ENCODE measurements at regions not wholly inside any gene's neighbourhood (a gene's known extent, or its start where the extent isn't known, plus 50 kb on each side); places are given as distances from the start of the nearest gene placed in this dataset.
"Not testable (repeated sequence)": the region's sequence is repeated elsewhere in the genome, so short reads cannot be mapped to it uniquely, and the experiment has no call there.

GRCh38 chr13:18322821-18323220 lies 858.8 kb downstream of the TUBA3C start:
- DNase-seq (ENCODE audit: low read depth in 2 of 2): not testable (repeated sequence)

DNA sequence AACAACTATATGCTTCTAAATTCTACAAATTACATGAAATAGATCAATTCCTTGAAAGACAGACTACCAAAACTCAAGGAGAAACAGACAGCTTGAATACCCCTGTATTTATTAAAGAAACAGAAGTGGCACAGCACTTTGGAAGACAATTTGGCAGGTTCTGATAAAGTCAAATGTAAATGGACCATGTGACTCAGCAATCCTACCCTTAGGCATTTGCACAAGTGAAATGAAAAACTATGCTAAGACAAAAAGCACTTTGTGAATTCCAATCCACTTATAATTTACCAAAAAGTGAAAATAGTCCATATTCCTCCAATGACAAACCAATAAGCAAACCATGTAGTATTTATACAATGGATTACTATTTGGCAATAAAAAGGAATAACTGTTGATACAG lies 862.0 kb downstream of the TUBA3C start:
- not testable (repeated sequence) for DNase-seq (ENCODE audit: low read depth in 2 of 2)

DNA sequence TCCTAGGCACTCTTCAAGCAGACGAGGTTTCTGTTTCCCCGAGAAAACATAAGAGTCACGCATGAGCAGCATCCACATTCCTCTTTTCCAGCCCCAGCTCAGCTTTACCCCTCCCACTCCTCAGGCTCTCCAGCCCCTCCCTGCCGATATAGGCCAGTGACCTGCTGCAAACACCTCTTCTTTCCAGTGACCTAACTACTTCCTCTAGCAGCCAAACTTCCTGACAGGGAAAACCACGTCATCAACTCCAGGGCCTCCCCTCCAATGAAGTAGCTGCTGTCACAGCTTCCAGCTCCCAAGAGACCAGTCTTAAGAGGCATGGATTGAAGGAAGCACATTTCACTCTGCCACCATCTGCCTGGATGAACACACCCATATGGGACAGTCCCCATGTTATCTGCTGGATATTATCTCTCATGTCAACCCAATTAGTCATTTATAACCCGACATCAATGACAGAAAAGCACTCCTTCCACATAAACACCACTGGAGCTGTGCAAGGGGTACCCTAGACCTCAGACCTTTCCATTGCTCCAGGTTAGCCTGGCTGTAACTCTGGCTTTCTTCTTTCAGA lies 878.3 kb downstream of the TUBA3C start:
- DNase-seq (ENCODE audit: low read depth in 2 of 2): not testable (repeated sequence)

DNA sequence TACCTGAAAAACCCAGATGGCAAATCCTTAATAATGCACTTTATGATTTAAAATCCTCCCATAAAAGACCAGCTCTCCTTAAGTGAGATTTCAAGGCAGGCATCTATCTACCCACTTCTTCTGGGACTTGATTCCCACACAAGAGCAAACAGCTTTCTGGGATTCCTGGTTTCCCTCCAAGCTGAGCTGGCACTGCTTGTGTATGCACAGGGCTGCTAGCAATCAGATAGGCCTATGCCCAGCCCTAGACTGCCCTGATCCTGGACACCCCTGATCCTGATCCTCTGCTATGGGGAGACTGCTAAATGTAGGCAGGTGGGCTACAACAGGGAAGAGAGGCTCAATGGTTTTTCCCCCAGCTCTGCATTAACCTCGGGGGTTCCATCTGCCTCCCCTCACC lies 880.7 kb downstream of the TUBA3C start:
- DNase-seq (ENCODE audit: low read depth in 2 of 2): not testable (repeated sequence)

- DNase-seq (ENCODE audit: low read depth in 2 of 2): not testable (repeated sequence)
Measured at GRCh38 chr13:18297359-18297758, 884.3 kb downstream of the TUBA3C start.

- not testable (repeated sequence) for DNase-seq (ENCODE audit: low read depth in 2 of 2)
Measured at GRCh38 chr13:18296617-18297016, 885.0 kb downstream of the TUBA3C start.

- DNase-seq (ENCODE audit: low read depth in 2 of 2): not testable (repeated sequence)
Measured at GRCh38 chr13:18294311-18294710, 887.3 kb downstream of the TUBA3C start.

GRCh38 chr13:18286848-18287247 lies 894.8 kb downstream of the TUBA3C start:
- not testable (repeated sequence) for DNase-seq (ENCODE audit: low read depth in 2 of 2)

GRCh38 chr13:18285663-18286062 lies 896.0 kb downstream of the TUBA3C start:
- DNase-seq (ENCODE audit: low read depth in 2 of 2): not testable (repeated sequence)

- not testable (repeated sequence) for DNase-seq (ENCODE audit: low read depth in 2 of 2)
Measured at GRCh38 chr13:18284040-18284439, 897.6 kb downstream of the TUBA3C start.

- not testable (repeated sequence) for DNase-seq (ENCODE audit: low read depth in 2 of 2)
Measured at GRCh38 chr13:18281829-18282597, 899.6 kb downstream of the TUBA3C start.

DNA sequence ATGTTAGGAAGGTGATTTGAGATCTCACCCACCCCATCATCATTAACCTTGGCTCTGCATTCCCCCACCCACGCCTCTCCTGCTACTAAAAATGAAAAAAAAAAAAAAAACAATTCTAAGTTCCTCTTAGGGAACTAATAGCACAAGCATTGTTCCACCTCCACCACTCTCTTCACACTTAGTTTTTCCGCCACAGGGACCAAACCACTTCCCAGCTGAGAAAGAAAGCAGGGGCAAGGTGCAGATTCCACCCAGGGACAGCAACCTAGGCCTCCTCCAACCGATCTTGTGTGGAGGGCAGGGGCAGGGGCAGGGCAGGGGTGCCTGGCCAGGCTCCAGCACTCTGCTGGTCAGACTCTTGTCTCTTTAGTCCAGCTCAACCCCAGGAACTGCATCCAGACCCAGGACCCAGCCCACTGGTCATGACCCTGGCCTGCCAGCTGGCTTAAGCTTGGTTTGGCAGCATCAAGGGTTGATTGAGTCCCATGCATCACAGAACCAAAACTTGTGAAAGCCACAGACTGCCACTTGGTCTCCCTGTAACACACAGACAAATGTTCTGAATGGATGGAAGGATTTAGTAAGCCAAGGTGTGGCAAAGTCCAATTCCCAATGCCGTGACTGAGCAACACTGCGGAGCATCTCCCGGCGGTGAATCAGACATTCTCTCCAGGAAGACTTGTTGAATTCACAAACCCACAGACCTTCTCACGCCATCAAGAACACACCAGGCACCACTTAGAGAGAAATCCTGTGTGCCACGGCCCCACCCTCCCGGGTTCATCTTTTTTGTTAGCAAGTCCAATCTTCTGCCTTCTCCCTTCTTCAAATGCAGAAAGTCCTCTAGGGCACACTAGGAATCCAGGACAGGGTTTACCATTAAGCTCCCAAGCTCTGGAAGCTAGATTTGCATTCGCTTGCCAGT lies 900.5 kb downstream of the TUBA3C start:
- not testable (repeated sequence) for DNase-seq (ENCODE audit: low read depth in 2 of 2)

DNA sequence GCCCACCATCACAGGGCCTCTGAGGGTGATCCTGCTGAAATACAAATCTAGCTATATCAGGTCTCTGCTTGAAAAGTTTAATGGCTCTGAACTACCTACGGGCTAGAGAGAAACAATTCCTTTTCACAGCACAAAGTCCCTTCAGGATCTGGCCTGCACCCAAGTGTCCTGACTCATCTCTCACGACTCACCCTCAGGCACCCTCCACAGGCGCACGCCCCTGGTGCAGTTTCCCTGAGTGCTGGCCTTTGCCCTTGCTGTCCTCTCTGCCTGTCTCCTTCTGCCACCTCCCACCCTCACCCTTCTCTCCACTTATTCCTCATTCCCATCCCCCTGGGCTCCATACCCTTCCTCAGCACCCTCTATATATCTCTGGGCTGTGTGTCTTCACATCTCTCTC lies 901.7 kb downstream of the TUBA3C start:
- DNase-seq (ENCODE audit: low read depth in 2 of 2): not testable (repeated sequence)

DNA sequence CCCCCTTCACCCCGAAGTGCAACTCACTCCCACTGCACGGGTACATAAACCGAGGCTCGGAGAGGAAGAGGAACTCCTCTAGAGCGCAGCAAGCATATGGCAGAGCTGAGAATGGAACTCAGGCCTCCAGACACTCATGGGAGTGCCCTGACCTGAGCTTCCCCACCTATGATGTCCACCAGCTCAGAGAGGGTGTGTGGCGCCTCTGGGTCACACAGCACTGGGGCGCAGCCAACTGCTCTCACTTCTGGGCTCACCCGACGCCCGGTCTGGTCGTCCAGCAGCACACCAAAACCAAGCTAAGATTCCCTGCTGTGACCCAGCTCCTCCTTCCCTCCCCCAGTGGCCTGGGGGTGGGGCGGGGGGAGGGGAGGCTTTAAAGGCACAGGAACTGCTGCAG lies 904.3 kb downstream of the TUBA3C start:
- DNase-seq (ENCODE audit: low read depth in 2 of 2): not testable (repeated sequence)

- DNase-seq (ENCODE audit: low read depth in 2 of 2): not testable (repeated sequence)
Measured at GRCh38 chr13:18276280-18276679, 905.3 kb downstream of the TUBA3C start.

GRCh38 chr13:18273785-18274514 lies 907.7 kb downstream of the TUBA3C start:
- not testable (repeated sequence) for DNase-seq (ENCODE audit: low read depth in 2 of 2)

DNA sequence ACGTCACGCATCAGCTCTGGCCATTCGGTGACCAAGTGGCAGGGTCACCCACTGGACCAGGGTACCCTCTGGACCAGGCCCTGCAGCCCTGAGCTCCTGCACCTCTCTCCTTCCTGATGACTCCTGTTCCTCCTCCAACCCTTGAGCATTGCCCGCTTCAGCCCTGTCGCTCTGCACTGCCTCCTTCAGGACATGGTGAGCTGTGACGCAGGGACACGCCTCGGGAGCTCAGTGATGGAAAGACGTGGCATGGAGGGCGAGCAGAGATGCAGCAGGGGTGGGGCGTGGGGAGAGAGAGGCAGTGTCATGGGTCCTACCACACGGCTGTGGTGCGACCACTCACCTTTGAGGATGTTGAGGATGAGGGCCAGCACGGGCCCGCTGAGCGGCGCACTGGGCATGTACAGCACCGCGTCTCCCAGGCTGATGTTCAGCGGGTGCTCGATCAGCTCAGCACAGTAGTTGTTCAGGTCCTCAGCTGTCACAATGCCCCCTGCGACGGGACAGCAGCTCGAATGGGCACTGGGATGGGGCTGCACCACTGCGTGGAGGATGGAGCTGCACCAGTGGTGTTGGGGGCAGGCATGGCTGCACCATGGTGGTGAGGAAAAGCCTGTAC lies 922.7 kb downstream of the TUBA3C start:
- not testable (repeated sequence) for DNase-seq (ENCODE audit: low read depth in 2 of 2)

DNA sequence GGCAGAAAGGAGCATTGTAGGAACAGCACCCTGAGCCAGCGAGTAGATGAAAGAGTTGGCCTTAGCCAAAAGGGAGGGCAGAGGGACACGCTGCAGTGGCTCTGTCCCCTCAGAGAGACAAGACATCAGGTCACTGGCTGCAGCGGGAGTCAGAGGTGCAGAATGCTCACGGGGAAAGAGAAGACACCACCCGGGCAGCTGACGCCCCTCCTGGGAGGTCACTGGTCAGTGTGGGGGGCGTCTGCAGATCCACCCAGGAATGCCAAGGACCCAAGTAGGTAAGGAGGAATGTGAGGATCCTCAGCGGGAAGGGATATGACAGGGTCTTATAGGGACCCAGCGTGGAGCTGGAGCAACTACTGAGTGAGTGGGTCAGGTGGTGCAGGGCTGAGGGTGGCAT lies 923.9 kb downstream of the TUBA3C start:
- not testable (repeated sequence) for DNase-seq (ENCODE audit: low read depth in 2 of 2)

DNA sequence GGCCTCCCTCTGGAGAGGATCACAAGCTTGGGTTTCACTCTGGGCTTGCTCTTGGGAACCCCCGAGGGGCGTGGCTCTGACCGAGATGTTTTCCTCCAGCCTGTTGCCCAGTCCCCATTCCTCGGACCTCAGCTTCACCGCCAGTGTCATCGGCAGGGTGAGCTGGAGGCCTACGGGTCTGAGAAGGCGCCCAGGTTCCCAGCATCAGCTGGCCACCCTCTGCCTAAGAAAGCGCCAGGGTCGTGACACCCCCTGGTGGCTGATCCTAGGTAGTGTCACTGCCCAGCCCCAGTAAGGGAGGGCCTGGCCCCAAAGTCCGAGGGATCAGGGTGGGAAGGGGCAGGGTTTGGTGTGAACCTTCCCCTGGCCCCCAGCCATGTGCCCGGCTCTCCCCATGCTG lies 928.8 kb downstream of the TUBA3C start:
- DNase-seq (ENCODE audit: low read depth in 2 of 2): not testable (repeated sequence)

- DNase-seq (ENCODE audit: low read depth in 2 of 2): not testable (repeated sequence)
Measured at GRCh38 chr13:18248533-18249240, 932.9 kb downstream of the TUBA3C start.

Data from fibroblast of skin of left biceps (primary cell).